ENCODE measurements at regions not wholly inside any gene's neighbourhood (a gene's known extent, or its start where the extent isn't known, plus 50 kb on each side); places are given as distances from the start of the nearest gene placed in this dataset.

DNA sequence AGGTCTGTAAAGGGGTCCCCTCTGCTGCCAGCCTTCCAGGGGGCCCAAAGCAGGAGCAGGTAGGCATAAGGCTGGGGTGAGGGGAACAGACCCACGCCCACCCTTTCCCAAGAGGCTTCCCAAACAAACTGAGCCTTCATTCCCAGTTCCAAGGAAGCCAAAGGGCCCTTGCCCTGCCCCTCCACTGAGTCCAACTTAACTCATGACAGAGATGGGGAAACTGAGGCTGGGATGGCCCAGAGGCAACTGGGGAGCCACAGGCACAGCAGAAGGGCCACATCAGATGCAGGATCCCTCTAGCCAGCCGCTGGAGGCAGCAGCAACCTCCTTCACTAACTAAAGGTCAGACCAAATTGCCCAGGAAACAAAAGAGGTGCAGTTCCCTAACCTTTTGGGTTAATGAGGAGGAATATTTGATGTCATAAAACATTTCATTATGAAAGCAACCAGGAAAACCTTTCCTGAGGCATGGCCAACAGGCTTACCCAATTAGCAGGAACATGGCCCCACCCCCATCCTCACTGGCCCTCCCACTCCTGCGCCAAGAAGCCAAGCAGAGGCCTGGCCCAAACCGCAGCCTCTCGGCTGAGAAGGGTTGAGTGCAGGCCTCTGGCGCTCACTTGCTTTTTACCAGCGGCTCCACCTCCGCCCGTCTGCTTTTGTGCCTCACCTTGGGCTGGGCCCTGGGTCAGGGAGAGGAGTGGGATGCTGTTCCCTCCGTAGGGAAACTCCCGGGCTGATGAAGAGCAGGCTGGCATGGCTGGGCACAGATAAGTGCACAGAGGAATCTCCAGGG is 293.5 kb upstream of the RTL1 start (continued):
- TF ChIP-seq CREB1 (CRISPR knock-in tag; IDR thresholded peaks at IDR 0.05; ENCODE audit: low read depth): no peak
- no peak for TF ChIP-seq EZH2phosphoT487 (IDR thresholded peaks at IDR 0.05; ENCODE audit: unreplicated experiment)
- TF ChIP-seq EZH2 (IDR thresholded peaks at IDR 0.05; ENCODE audit: low read depth, unreplicated experiment): no peak
- TF ChIP-seq, protein P1, sequence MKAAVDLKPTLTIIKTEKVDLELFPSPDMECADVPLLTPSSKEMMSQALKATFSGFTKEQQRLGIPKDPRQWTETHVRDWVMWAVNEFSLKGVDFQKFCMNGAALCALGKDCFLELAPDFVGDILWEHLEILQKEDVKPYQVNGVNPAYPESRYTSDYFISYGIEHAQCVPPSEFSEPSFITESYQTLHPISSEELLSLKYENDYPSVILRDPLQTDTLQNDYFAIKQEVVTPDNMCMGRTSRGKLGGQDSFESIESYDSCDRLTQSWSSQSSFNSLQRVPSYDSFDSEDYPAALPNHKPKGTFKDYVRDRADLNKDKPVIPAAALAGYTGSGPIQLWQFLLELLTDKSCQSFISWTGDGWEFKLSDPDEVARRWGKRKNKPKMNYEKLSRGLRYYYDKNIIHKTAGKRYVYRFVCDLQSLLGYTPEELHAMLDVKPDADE (IDR thresholded peaks at IDR 0.05): no peak
- TF ChIP-seq POLR2AphosphoS5 (IDR thresholded peaks at IDR 0.05; ENCODE audit: low read depth): no peak
- TF ChIP-seq, protein P2, sequence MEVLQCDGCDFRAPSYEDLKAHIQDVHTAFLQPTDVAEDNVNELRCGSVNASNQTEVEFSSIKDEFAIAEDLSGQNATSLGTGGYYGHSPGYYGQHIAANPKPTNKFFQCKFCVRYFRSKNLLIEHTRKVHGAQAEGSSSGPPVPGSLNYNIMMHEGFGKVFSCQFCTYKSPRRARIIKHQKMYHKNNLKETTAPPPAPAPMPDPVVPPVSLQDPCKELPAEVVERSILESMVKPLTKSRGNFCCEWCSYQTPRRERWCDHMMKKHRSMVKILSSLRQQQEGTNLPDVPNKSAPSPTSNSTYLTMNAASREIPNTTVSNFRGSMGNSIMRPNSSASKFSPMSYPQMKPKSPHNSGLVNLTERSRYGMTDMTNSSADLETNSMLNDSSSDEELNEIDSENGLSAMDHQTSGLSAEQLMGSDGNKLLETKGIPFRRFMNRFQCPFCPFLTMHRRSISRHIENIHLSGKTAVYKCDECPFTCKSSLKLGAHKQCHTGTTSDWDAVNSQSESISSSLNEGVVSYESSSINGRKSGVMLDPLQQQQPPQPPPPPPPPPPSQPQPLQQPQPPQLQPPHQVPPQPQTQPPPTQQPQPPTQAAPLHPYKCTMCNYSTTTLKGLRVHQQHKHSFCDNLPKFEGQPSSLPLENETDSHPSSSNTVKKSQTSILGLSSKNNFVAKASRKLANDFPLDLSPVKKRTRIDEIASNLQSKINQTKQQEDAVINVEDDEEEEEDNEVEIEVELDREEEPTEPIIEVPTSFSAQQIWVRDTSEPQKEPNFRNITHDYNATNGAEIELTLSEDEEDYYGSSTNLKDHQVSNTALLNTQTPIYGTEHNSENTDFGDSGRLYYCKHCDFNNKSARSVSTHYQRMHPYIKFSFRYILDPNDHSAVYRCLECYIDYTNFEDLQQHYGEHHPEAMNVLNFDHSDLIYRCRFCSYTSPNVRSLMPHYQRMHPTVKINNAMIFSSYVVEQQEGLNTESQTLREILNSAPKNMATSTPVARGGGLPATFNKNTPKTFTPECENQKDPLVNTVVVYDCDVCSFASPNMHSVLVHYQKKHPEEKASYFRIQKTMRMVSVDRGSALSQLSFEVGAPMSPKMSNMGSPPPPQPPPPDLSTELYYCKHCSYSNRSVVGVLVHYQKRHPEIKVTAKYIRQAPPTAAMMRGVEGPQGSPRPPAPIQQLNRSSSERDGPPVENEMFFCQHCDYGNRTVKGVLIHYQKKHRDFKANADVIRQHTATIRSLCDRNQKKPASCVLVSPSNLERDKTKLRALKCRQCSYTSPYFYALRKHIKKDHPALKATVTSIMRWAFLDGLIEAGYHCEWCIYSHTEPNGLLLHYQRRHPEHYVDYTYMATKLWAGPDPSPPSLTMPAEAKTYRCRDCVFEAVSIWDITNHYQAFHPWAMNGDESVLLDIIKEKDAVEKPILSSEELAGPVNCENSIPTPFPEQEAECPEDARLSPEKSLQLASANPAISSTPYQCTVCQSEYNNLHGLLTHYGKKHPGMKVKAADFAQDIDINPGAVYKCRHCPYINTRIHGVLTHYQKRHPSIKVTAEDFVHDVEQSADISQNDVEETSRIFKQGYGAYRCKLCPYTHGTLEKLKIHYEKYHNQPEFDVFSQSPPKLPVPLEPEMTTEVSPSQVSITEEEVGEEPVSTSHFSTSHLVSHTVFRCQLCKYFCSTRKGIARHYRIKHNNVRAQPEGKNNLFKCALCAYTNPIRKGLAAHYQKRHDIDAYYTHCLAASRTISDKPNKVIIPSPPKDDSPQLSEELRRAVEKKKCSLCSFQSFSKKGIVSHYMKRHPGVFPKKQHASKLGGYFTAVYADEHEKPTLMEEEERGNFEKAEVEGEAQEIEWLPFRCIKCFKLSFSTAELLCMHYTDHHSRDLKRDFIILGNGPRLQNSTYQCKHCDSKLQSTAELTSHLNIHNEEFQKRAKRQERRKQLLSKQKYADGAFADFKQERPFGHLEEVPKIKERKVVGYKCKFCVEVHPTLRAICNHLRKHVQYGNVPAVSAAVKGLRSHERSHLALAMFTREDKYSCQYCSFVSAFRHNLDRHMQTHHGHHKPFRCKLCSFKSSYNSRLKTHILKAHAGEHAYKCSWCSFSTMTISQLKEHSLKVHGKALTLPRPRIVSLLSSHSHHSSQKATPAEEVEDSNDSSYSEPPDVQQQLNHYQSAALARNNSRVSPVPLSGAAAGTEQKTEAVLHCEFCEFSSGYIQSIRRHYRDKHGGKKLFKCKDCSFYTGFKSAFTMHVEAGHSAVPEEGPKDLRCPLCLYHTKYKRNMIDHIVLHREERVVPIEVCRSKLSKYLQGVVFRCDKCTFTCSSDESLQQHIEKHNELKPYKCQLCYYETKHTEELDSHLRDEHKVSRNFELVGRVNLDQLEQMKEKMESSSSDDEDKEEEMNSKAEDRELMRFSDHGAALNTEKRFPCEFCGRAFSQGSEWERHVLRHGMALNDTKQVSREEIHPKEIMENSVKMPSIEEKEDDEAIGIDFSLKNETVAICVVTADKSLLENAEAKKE (CRISPR knock-in tag; IDR thresholded peaks at IDR 0.05): no peak
- TF ChIP-seq ZNF331 (CRISPR knock-in tag; IDR thresholded peaks at IDR 0.05; ENCODE audit: low read depth): no peak
